Breast epithelium (tissue), 4 donors: ENCODE measurements at regions not wholly inside any gene's neighbourhood (a gene's known extent, or its start where the extent isn't known, plus 50 kb on each side); places are given as distances from the start of the nearest gene placed in this dataset.

ENCODE experiments used
- DNase-seq, 2 donors: peaks; one replicate each; pipeline ENCODE4 v3.0.0-alpha.2; 2019; ENCODE audit warnings: low spot score in 2 of 2
- H3K27ac ChIP-seq, 2 donors: fragments of 200-600 bp; sonication (generic) in 1 of 2; one replicate each; pipeline ENCODE4 v1.5.1; 2016 to 2019; ENCODE audit warnings: mild to moderate bottlenecking in 1 of 2
- H3K27me3 ChIP-seq, 2 donors: fragments of 200-600 bp; sonication (generic) in 1 of 2; one replicate each; pipeline versions ENCODE4 v1.5.1 to v1.6.0; 2017 to 2019; ENCODE audit warnings: control low read depth in 1 of 2, mild to moderate bottlenecking in 1 of 2
- H3K36me3 ChIP-seq: fragments of 200-600 bp; one replicate; pipeline ENCODE4 v1.5.1; 2019
- H3K4me1 ChIP-seq, 2 donors: fragments of 200-600 bp; sonication (generic); one replicate each; pipeline ENCODE4 v1.5.1; 2016 to 2019; ENCODE audit warnings: control low read depth in 1 of 2
- H3K4me3 ChIP-seq, 3 donors: fragments of 200-600 bp; sonication (generic); 1 replicate in 2 of 3; 2 replicates in 1 of 3; pipeline ENCODE4 v1.5.1; 2016 to 2019; ENCODE audit warnings: mild to moderate bottlenecking in 3 of 3, moderate library complexity in 2 of 3
- H3K9me3 ChIP-seq, 2 donors: fragments of 200-600 bp; sonication (generic) in 1 of 2; one replicate each; pipeline ENCODE4 v1.5.1; 2016 to 2019; ENCODE audit warnings: control low read depth in 1 of 2
- CTCF ChIP-seq, 3 donors: fragments of 450-650 bp; IDR thresholded peaks; one replicate each; pipeline ENCODE4 v1.5.1; 2016 to 2017; ENCODE audit warnings: antibody characterized with exemption in 3 of 3, mild to moderate bottlenecking in 3 of 3, moderate library complexity in 3 of 3
- POLR2A ChIP-seq: fragments of 450-650 bp; IDR thresholded peaks from one replicate; pipeline ENCODE4 v1.6.1; 2016; ENCODE audit warnings: antibody characterized with exemption, mild to moderate bottlenecking, moderate library complexity
- POLR2AphosphoS5 ChIP-seq, 3 donors: sonication (generic); formaldehyde crosslinking; IDR thresholded peaks; one replicate each; pipeline ENCODE4 v1.6.1; 2017; ENCODE audit warnings: antibody characterized with exemption in 3 of 3
- intact Hi-C: fragments of 100-400 bp; cut with DNase I; formaldehyde crosslinking; loops from one replicate; pipeline ENCODE4 v1.15.1; 2023; ENCODE audit warnings: low total_unique reads

DNA sequence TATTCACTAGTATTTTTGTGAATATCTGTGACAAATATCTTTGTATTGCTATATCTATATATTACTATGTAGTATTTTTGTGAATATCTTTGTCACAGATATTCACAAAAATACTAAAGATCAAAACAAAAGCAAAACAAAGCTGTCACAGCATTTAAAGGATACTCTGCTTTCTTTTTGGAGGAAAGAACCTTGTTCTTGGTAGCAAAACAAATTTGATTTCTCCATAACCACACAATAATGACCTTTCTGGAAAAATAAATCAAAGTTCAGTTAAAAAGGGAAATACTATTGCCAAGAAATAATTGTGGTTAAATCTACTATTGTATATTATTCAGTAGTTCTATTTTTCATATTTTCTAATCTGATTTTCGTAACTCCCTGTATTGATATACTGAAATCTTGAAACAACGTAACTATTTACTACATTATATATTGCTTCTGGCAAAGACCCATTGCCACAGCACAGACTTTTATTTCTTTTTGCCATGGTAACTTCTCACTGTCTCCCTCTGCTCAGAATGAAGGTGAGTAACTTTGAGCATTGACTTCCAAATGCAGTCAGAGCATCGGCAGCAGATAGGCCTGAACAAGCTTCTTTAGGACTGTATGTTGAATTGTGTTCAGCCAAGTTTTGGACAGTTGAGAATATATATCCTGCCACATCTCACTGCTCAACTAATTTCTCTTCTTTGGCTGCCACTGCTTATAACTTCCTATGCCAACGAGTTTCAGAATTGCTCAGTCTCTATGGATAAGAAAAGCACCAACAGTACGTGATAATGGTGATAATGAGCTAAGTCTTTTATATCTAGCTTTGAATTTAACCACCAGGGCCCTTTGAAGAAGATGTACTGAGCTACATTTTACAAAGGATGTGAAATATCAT, 1097.2 kb upstream of the GJE1 start:
- no peak overlapping the region for H3K27ac ChIP-seq
- no peak for TF ChIP-seq POLR2AphosphoS5 (IDR thresholded peaks at IDR 0.05)
- no peak for TF ChIP-seq CTCF (IDR thresholded peaks at IDR 0.05)
- no peak for TF ChIP-seq POLR2A
- no peaks in the 10 kb centered on the region for H3K4me1 ChIP-seq
- no peaks in the 10 kb centered on the region for H3K27me3 ChIP-seq
- intact Hi-C loops, result no loop called here
- no peaks in the 10 kb centered on the region for H3K36me3 ChIP-seq
- DNase-seq, result no peak
- no peaks in the 10 kb centered on the region for H3K9me3 ChIP-seq
- no peak overlapping the region for H3K4me3 ChIP-seq

GRCh38 chr6:141033101-141033500, 1099.6 kb upstream of the GJE1 start:
- TF ChIP-seq CTCF (IDR thresholded peaks at IDR 0.05), result no peak
- TF ChIP-seq POLR2A, result no peak
- no peak for TF ChIP-seq POLR2AphosphoS5 (IDR thresholded peaks at IDR 0.05)
- intact Hi-C loops, result no loop called here

DNA sequence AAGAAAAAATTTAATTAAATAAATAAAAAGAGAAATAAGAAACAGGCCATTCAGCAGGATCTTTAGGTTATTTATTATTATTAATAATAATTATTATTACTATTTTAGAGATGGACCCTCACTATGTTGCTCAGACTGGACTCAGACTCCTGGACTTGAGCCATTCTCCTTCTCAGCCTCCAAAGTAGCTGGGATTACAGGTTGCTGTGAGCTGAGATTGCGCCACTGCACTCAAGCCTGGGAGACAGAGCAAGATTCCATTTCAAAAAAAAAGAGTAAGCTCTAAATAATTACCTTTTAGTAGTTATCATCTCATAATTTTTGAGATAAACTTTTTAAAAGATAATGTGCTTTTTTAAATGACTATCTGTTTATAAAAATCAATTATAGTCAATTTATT, 1102.8 kb upstream of the GJE1 start:
- TF ChIP-seq CTCF (IDR thresholded peaks at IDR 0.05) (no peak), POLR2A (no peak), POLR2AphosphoS5 (IDR thresholded peaks at IDR 0.05) (no peak)
- no peaks in the 10 kb centered on the region for H3K36me3 ChIP-seq
- no peak overlapping the region for H3K4me3 ChIP-seq
- H3K27me3 ChIP-seq, result no peaks in the 10 kb centered on the region
- H3K27ac ChIP-seq, result no peak overlapping the region
- H3K4me1 ChIP-seq, result no peaks in the 10 kb centered on the region
- no peak for DNase-seq
- intact Hi-C loops, result no loop called here
- H3K9me3 ChIP-seq, result no peaks in the 10 kb centered on the region

More at GRCh38 chr6:141033101-141033500, 1099.6 kb upstream of the GJE1 start:
- H3K27me3 ChIP-seq, result no peaks in the 10 kb centered on the region
- no peak overlapping the region for H3K27ac ChIP-seq
- no peaks in the 10 kb centered on the region for H3K36me3 ChIP-seq
- no peak for DNase-seq
- H3K4me3 ChIP-seq, result no peak overlapping the region
- H3K9me3 ChIP-seq, result no peaks in the 10 kb centered on the region
- H3K4me1 ChIP-seq, result no peaks in the 10 kb centered on the region

GRCh38 chr6:141028791-141029280, 1103.9 kb upstream of the GJE1 start:
- intact Hi-C loops, result no loop called here

More at GRCh38 chr6:141028791-141029280, 1103.9 kb upstream of the GJE1 start:
- no peaks in the 10 kb centered on the region for H3K27me3 ChIP-seq
- no peaks in the 10 kb centered on the region for H3K9me3 ChIP-seq
- H3K4me3 ChIP-seq, result no peak overlapping the region
- H3K36me3 ChIP-seq, result no peaks in the 10 kb centered on the region
- TF ChIP-seq POLR2A (no peak), POLR2AphosphoS5 (IDR thresholded peaks at IDR 0.05) (no peak), CTCF (IDR thresholded peaks at IDR 0.05) (no peak)
- DNase-seq, result no peak
- H3K27ac ChIP-seq, result no peak overlapping the region
- H3K4me1 ChIP-seq, result no peaks in the 10 kb centered on the region
